ENCODE measurements at regions not wholly inside any gene's neighbourhood (a gene's known extent, or its start where the extent isn't known, plus 50 kb on each side); places are given as distances from the start of the nearest gene placed in this dataset.

GRCh38 chr12:39240587-39240986, 202.3 kb downstream of the KIF21A start:
- Mint-ChIP-seq H3K36me3 (no peaks in the 10 kb centered on the region), H3K9me3 (ENCODE audit: low read depth) (no peaks in the 10 kb centered on the region), H3K27me3 (peaks cover 11% of the 10 kb centered on the region), H3K4me1 (no peaks in the 10 kb centered on the region), H3K27ac (no peak overlapping the region), H3K4me3 (no peak overlapping the region)
- CTCF ChIA-PET, result no interaction called here
- DNase-seq, result no peak
- no peak for ATAC-seq

- Mint-ChIP-seq H3K4me3 (no peak overlapping the region), H3K36me3 (no peaks in the 10 kb centered on the region), H3K27me3 (peaks cover 11% of the 10 kb centered on the region), H3K9me3 (ENCODE audit: low read depth) (no peaks in the 10 kb centered on the region), H3K4me1 (no peaks in the 10 kb centered on the region), H3K27ac (no peak overlapping the region)
- CTCF ChIA-PET, result interaction anchor here (1.0 kb wide), 1 partner anchor 33 kb away, joined by 4 read pairs; no protein-coding TSS in a partner anchor
- ATAC-seq (no peak), DNase-seq (no peak)
Measured at GRCh38 chr12:39239490-39240486, 203.1 kb downstream of the KIF21A start.

- no peak for DNase-seq
- no peaks in the 10 kb centered on the region for H3K9me3 Mint-ChIP-seq (ENCODE audit: low read depth)
- H3K36me3 Mint-ChIP-seq, result no peaks in the 10 kb centered on the region
- H3K4me1 Mint-ChIP-seq, result no peaks in the 10 kb centered on the region
- no peak for ATAC-seq
- CTCF ChIA-PET, result no interaction called here
- peaks cover 4% of the 10 kb centered on the region for H3K27me3 Mint-ChIP-seq
- no peak overlapping the region for H3K27ac Mint-ChIP-seq
- no peak overlapping the region for H3K4me3 Mint-ChIP-seq
Measured at GRCh38 chr12:39237004-39237403, 205.9 kb downstream of the KIF21A start.

- CTCF ChIA-PET, result no interaction called here
- H3K9me3 Mint-ChIP-seq (ENCODE audit: low read depth), result no peaks in the 10 kb centered on the region
- DNase-seq (no peak), ATAC-seq (no peak)
- H3K4me3 Mint-ChIP-seq, result no peak overlapping the region
- H3K27me3 Mint-ChIP-seq, result peaks cover 4% of the 10 kb centered on the region
- no peak overlapping the region for H3K27ac Mint-ChIP-seq
- H3K36me3 Mint-ChIP-seq, result no peaks in the 10 kb centered on the region
- H3K4me1 Mint-ChIP-seq, result no peaks in the 10 kb centered on the region
Measured at GRCh38 chr12:39235990-39236767, 206.7 kb downstream of the KIF21A start.

GRCh38 chr12:39230086-39230485, 212.8 kb downstream of the KIF21A start:
- ATAC-seq (no peak), DNase-seq (no peak)

GRCh38 chr12:39227218-39227617, 215.7 kb downstream of the KIF21A start:
- Mint-ChIP-seq H3K9me3 (ENCODE audit: low read depth) (no peaks in the 10 kb centered on the region), H3K4me1 (no peaks in the 10 kb centered on the region), H3K27ac (no peak overlapping the region), H3K27me3 (no peaks in the 10 kb centered on the region), H3K36me3 (no peaks in the 10 kb centered on the region), H3K4me3 (no peak overlapping the region)
- CTCF ChIA-PET, result no interaction called here
- ATAC-seq (no peak), DNase-seq (no peak)

More at GRCh38 chr12:39230086-39230485, 212.8 kb downstream of the KIF21A start:
- Mint-ChIP-seq H3K36me3 (no peaks in the 10 kb centered on the region), H3K4me1 (no peaks in the 10 kb centered on the region), H3K9me3 (ENCODE audit: low read depth) (no peaks in the 10 kb centered on the region), H3K27ac (no peak overlapping the region), H3K27me3 (no peaks in the 10 kb centered on the region), H3K4me3 (no peak overlapping the region)
- CTCF ChIA-PET, result no interaction called here

GRCh38 chr12:39224971-39225370, 217.9 kb downstream of the KIF21A start:
- Mint-ChIP-seq H3K4me3 (no peak overlapping the region), H3K27ac (no peak overlapping the region), H3K36me3 (no peaks in the 10 kb centered on the region), H3K4me1 (no peaks in the 10 kb centered on the region), H3K9me3 (ENCODE audit: low read depth) (no peaks in the 10 kb centered on the region), H3K27me3 (no peaks in the 10 kb centered on the region)
- DNase-seq (no peak), ATAC-seq (no peak)
- CTCF ChIA-PET, result interaction anchor here (1.6 kb wide), 1 partner anchor 49 kb away, joined by 3 read pairs; no protein-coding TSS in a partner anchor

- DNase-seq, result no peak
- Mint-ChIP-seq H3K4me3 (no peak overlapping the region), H3K27ac (no peak overlapping the region), H3K4me1 (no peaks in the 10 kb centered on the region), H3K9me3 (ENCODE audit: low read depth) (no peaks in the 10 kb centered on the region), H3K36me3 (no peaks in the 10 kb centered on the region), H3K27me3 (no peaks in the 10 kb centered on the region)
- CTCF ChIA-PET, result no interaction called here
- no peak for ATAC-seq
Measured at GRCh38 chr12:39205969-39206368, 237.0 kb downstream of the KIF21A start.

- ATAC-seq (no peak), DNase-seq (no peak)
- CTCF ChIA-PET, result no interaction called here
- H3K9me3 Mint-ChIP-seq (ENCODE audit: low read depth), result peaks cover 2% of the 10 kb centered on the region
- H3K4me3 Mint-ChIP-seq, result no peak overlapping the region
- H3K36me3 Mint-ChIP-seq, result no peaks in the 10 kb centered on the region
- H3K4me1 Mint-ChIP-seq, result no peaks in the 10 kb centered on the region
- no peaks in the 10 kb centered on the region for H3K27me3 Mint-ChIP-seq
- no peak overlapping the region for H3K27ac Mint-ChIP-seq
Measured at GRCh38 chr12:39199351-39199750, 243.6 kb downstream of the KIF21A start.

GRCh38 chr12:39188689-39189088, 254.2 kb downstream of the KIF21A start:
- Mint-ChIP-seq H3K27ac (no peak overlapping the region), H3K9me3 (ENCODE audit: low read depth) (no peaks in the 10 kb centered on the region), H3K4me3 (no peak overlapping the region), H3K4me1 (no peaks in the 10 kb centered on the region), H3K27me3 (no peaks in the 10 kb centered on the region), H3K36me3 (no peaks in the 10 kb centered on the region)
- DNase-seq (no peak), ATAC-seq (no peak)
- CTCF ChIA-PET, result no interaction called here

- H3K9me3 Mint-ChIP-seq (ENCODE audit: low read depth), result no peaks in the 10 kb centered on the region
- DNase-seq (no peak), ATAC-seq (no peak)
- H3K4me3 Mint-ChIP-seq, result no peak overlapping the region
- no peaks in the 10 kb centered on the region for H3K4me1 Mint-ChIP-seq
- H3K27ac Mint-ChIP-seq, result no peak overlapping the region
- CTCF ChIA-PET, result no interaction called here
- no peaks in the 10 kb centered on the region for H3K27me3 Mint-ChIP-seq
- no peaks in the 10 kb centered on the region for H3K36me3 Mint-ChIP-seq
Measured at GRCh38 chr12:39186744-39187143, 256.2 kb downstream of the KIF21A start.

GRCh38 chr12:39178837-39179236, 264.1 kb downstream of the KIF21A start:
- H3K9me3 Mint-ChIP-seq (ENCODE audit: low read depth), result no peaks in the 10 kb centered on the region
- H3K27me3 Mint-ChIP-seq, result no peaks in the 10 kb centered on the region
- CTCF ChIA-PET, result no interaction called here
- H3K27ac Mint-ChIP-seq, result no peak overlapping the region
- H3K36me3 Mint-ChIP-seq, result no peaks in the 10 kb centered on the region
- DNase-seq (no peak), ATAC-seq (no peak)
- no peaks in the 10 kb centered on the region for H3K4me1 Mint-ChIP-seq
- no peak overlapping the region for H3K4me3 Mint-ChIP-seq

GRCh38 chr12:39176356-39176755, 266.6 kb downstream of the KIF21A start:
- H3K4me3 Mint-ChIP-seq, result no peak overlapping the region
- H3K27ac Mint-ChIP-seq, result no peak overlapping the region
- no peaks in the 10 kb centered on the region for H3K9me3 Mint-ChIP-seq (ENCODE audit: low read depth)
- CTCF ChIA-PET, result interaction anchor here (1.4 kb wide), 1 partner anchor 97 kb away, joined by 3 read pairs; no protein-coding TSS in a partner anchor
- DNase-seq (no peak), ATAC-seq (no peak)
- no peaks in the 10 kb centered on the region for H3K36me3 Mint-ChIP-seq
- H3K4me1 Mint-ChIP-seq, result no peaks in the 10 kb centered on the region
- H3K27me3 Mint-ChIP-seq, result no peaks in the 10 kb centered on the region

- CTCF ChIA-PET, result no interaction called here
- no peak for DNase-seq
- ATAC-seq, result no peak
- Mint-ChIP-seq H3K9me3 (ENCODE audit: low read depth) (no peaks in the 10 kb centered on the region), H3K27me3 (no peaks in the 10 kb centered on the region), H3K36me3 (no peaks in the 10 kb centered on the region), H3K4me1 (no peaks in the 10 kb centered on the region), H3K27ac (no peak overlapping the region), H3K4me3 (no peak overlapping the region)
Measured at GRCh38 chr12:39173726-39174125, 268.3 kb upstream of the CPNE8 start.
